A549 (cell line): ENCODE measurements at regions not wholly inside any gene's neighbourhood (a gene's known extent, or its start where the extent isn't known, plus 50 kb on each side); places are given as distances from the start of the nearest gene placed in this dataset.

Experiments used
- ATAC-seq, 2 experiments: fragments of 200-7000 bp in 1 of 2; fragments of >200 bp in 1 of 2; cut with Nextera tagmentation in 1 of 2; cut with Tn5 transposase in 1 of 2; 3 replicates each; pipeline versions ENCODE4 v1.8.0 to v1.9.1; 2018 to 2020; ENCODE audit warnings: mild to moderate bottlenecking in 1 of 2, moderate library complexity in 1 of 2
- CTCF ChIA-PET: fragments of 300-600 bp; sonication (Branson Sonifier 250); formaldehyde crosslinking; extraction: SDS; loops from one replicate; lab custom pipeline; 2021; ENCODE audit warnings: antibody characterized with exemption, inconsistent platforms; lab: Yijun Ruan, JAX
- POLR2A ChIA-PET: fragments of 350-600 bp; formaldehyde crosslinking; extraction: SDS; loops from one replicate; lab custom pipeline; 2021; ENCODE audit warnings: antibody characterized with exemption, inconsistent platforms; lab: Yijun Ruan, JAX
- DNase-seq, 2 experiments: peaks; one replicate each; pipeline versions ENCODE4 v3.0.0 to v3.0.0-alpha.2; 2011 to 2016; ENCODE audit warnings: low read depth in 1 of 2, low spot score in 1 of 2
- FAIRE-seq: peaks from 2 replicates; lab custom pipeline; 2011; peaks lifted over from hg19 to GRCh38; lab: Jason Lieb, UNC
- H3K27ac ChIP-seq, 2 experiments: fragments of >200 bp; sonication (Bioruptor Twin); formaldehyde crosslinking; 3 replicates each; pipeline ENCODE4 v1.5.1; 2016 to 2017
- H3K4me1 ChIP-seq: fragments of >200 bp; sonication (Bioruptor Twin); formaldehyde crosslinking; 3 replicates; pipeline ENCODE4 v1.6.1; 2016
- H3K4me2 ChIP-seq: fragments of >200 bp; sonication (Bioruptor Twin); formaldehyde crosslinking; 3 replicates; pipeline ENCODE4 v1.6.1; 2016
- H3K4me3 ChIP-seq: fragments of >200 bp; sonication (Bioruptor Twin); formaldehyde crosslinking; 3 replicates; pipeline ENCODE4 v1.5.1; 2016
- H3K9me3 ChIP-seq: fragments of >200 bp; sonication (Bioruptor Twin); formaldehyde crosslinking; 3 replicates; pipeline ENCODE4 v1.6.1; 2016
- CBX2 ChIP-seq: fragments of 200-600 bp; sonication (generic); IDR thresholded peaks from 2 replicates; pipeline ENCODE4 v1.6.1; 2016; ENCODE audit warnings: low read depth, mild to moderate bottlenecking, borderline replicate concordance
- CBX8 ChIP-seq: fragments of 200-600 bp; sonication (generic); IDR thresholded peaks from 2 replicates; pipeline ENCODE4 v1.6.1; 2016
- CHD4 ChIP-seq: fragments of 200-600 bp; sonication (generic); IDR thresholded peaks from 2 replicates; pipeline ENCODE4 v1.6.1; 2016; ENCODE audit warnings: antibody characterized with exemption, mild to moderate bottlenecking, borderline replicate concordance
- CTCF ChIP-seq: fragments of >200 bp; sonication (Bioruptor Twin); formaldehyde crosslinking; IDR thresholded peaks from 3 replicates; pipeline ENCODE4 v1.5.1; 2016
- E2F6 ChIP-seq: IDR thresholded peaks from 2 replicates; pipeline ENCODE4 v1.6.1; 2012; ENCODE audit warnings: low read depth, borderline replicate concordance
- EHMT2 ChIP-seq: fragments of 200-600 bp; sonication (generic); IDR thresholded peaks from 2 replicates; pipeline ENCODE4 v1.6.1; 2016; ENCODE audit warnings: antibody characterized with exemption, low read depth, mild to moderate bottlenecking, moderate library complexity
- GATA3 ChIP-seq: IDR thresholded peaks from 2 replicates; pipeline ENCODE4 v1.6.1; 2012; ENCODE audit warnings: borderline replicate concordance
- HDAC2 ChIP-seq: fragments of 200-600 bp; sonication (generic); IDR thresholded peaks from 2 replicates; pipeline ENCODE4 v1.6.1; 2016
- HES2 ChIP-seq: fragments of >200 bp; sonication (Bioruptor Twin); formaldehyde crosslinking; IDR thresholded peaks from 2 replicates; pipeline ENCODE4 v1.6.1; 2016
- HMGXB4 ChIP-seq: fragments of 250-450 bp; sonication (Bioruptor Pico); IDR thresholded peaks from 2 replicates; pipeline ENCODE4 v1.5.0; 2021; ENCODE audit warnings: mild to moderate bottlenecking, moderate library complexity, borderline replicate concordance
- HOXA7 ChIP-seq: fragments of 250-450 bp; sonication (Bioruptor Pico); IDR thresholded peaks from 2 replicates; pipeline ENCODE4 v1.5.0; 2020; ENCODE audit warnings: mild to moderate bottlenecking, moderate library complexity
- HOXB5 ChIP-seq: fragments of 250-450 bp; sonication (Bioruptor Pico); IDR thresholded peaks from 2 replicates; pipeline ENCODE4 v1.5.0; 2020; ENCODE audit warnings: mild to moderate bottlenecking, moderate library complexity
- JUNB ChIP-seq: fragments of >200 bp; sonication (Bioruptor Twin); formaldehyde crosslinking; IDR thresholded peaks from 2 replicates; pipeline ENCODE4 v1.6.1; 2016
- KDM1A ChIP-seq: fragments of 200-600 bp; sonication (generic); IDR thresholded peaks from 2 replicates; pipeline ENCODE4 v1.6.1; 2016; ENCODE audit warnings: low read depth, mild to moderate bottlenecking
- KDM5A ChIP-seq: fragments of 200-600 bp; sonication (generic); IDR thresholded peaks from 2 replicates; pipeline ENCODE4 v1.6.1; 2016; ENCODE audit warnings: antibody characterized with exemption, mild to moderate bottlenecking
- MAFK ChIP-seq: fragments of 450-650 bp; IDR thresholded peaks from 2 replicates; pipeline ENCODE4 v1.6.1; 2014; ENCODE audit not compliant: partially characterized antibody
- MAZ ChIP-seq: fragments of 150-350 bp; IDR thresholded peaks from 2 replicates; pipeline ENCODE4 v1.6.1; 2014; ENCODE audit warnings: antibody characterized with exemption, low read depth, low read length, borderline replicate concordance
- NFE2L2 ChIP-seq: fragments of 150-350 bp; conservative IDR thresholded peaks from 2 replicates; pipeline ENCODE4 v1.6.1; 2014; ENCODE audit warnings: low read length
- PBX3 ChIP-seq: IDR thresholded peaks from 2 replicates; pipeline ENCODE4 v1.6.1; 2012
- RARB ChIP-seq: fragments of 250-450 bp; sonication (Bioruptor Pico); IDR thresholded peaks from 2 replicates; pipeline ENCODE4 v1.8.0; 2021; ENCODE audit warnings: mild to moderate bottlenecking, moderate library complexity
- REST ChIP-seq: fragments of 200-600 bp; sonication (generic); IDR thresholded peaks from 2 replicates; pipeline ENCODE4 v1.6.1; 2016; ENCODE audit warnings: antibody characterized with exemption, mild to moderate bottlenecking, moderate library complexity
- RFX5 ChIP-seq: fragments of 450-650 bp; IDR thresholded peaks from 2 replicates; pipeline ENCODE4 v1.7.1; 2014; ENCODE audit warnings: antibody characterized with exemption, mild to moderate bottlenecking, moderate library complexity
- SMC3 ChIP-seq: fragments of >200 bp; sonication (Bioruptor Twin); formaldehyde crosslinking; IDR thresholded peaks from 3 replicates; pipeline ENCODE4 v1.6.1; 2018; ENCODE audit warnings: inconsistent platforms
- ZC3H11A ChIP-seq: fragments of 450-650 bp; IDR thresholded peaks from 2 replicates; pipeline ENCODE4 v1.6.1; 2014; ENCODE audit warnings: antibody characterized with exemption, mild to moderate bottlenecking
- WGBS: methylation state at CpG from one replicate; pipeline ENCODE4 v1.1.6; 2017; ENCODE audit errors: missing lambda C conversion rate; 5-methylcytosine and 5-hydroxymethylcytosine counted together

GRCh38 chr13:112200200-112200599, 133.3 kb downstream of the SOX1 start (continued):
- no peak for TF ChIP-seq CTCF
- TF ChIP-seq CHD4 = no peak
- TF ChIP-seq CBX8 = no peak
- no peak for TF ChIP-seq ZC3H11A
- no peak for TF ChIP-seq HOXA7 (CRISPR knock-in tag)
- TF ChIP-seq PBX3 = no peak
- no peak for TF ChIP-seq HES2

GRCh38 chr13:112202266-112202665, 135.3 kb downstream of the SOX1 start:
- ATAC-seq = no peak
- H3K9me3 ChIP-seq = no peaks in the 10 kb centered on the region
- H3K27ac ChIP-seq = no peak overlapping the region
- no peak for FAIRE-seq
- H3K4me3 ChIP-seq = no peak overlapping the region
- DNase-seq = no peak
- 72% methylated on average over 4 of the region's 19 CpGs for WGBS
- H3K4me2 ChIP-seq = no peak overlapping the region
- ChIA-PET POLR2A (no interaction called here), CTCF (no interaction called here)
- H3K4me1 ChIP-seq = no peaks in the 10 kb centered on the region
- TF ChIP-seq RARB (CRISPR knock-in tag) (no peak), CTCF (no peak), HDAC2 (no peak), PBX3 (no peak), MAFK (no peak), EHMT2 (no peak), HMGXB4 (CRISPR knock-in tag) (no peak), GATA3 (no peak), MAZ (no peak), RFX5 (no peak), REST (no peak), KDM5A (no peak), KDM1A (no peak), SMC3 (no peak), HES2 (no peak), JUNB (no peak), CBX2 (no peak), NFE2L2 (no peak), E2F6 (no peak), HOXB5 (CRISPR knock-in tag) (no peak)
- TF ChIP-seq, all 56 proteins: peak for 0
